GM21717 (cell line): ENCODE measurements at regions not wholly inside any gene's neighbourhood (a gene's known extent, or its start where the extent isn't known, plus 50 kb on each side); places are given as distances from the start of the nearest gene placed in this dataset.
"Not testable (repeated sequence)": the region's sequence is repeated elsewhere in the genome, so short reads cannot be mapped to it uniquely, and the experiment has no call there.

Source experiments
- ATAC-seq: cut with Tn5 transposase; IDR thresholded peaks from one replicate; pipeline ENCODE4 v1.9.1; 2021; ENCODE audit warnings: mild to moderate bottlenecking, moderate library complexity; ENCODE audit not compliant: unreplicated experiment

- ATAC-seq, result no peak
Observed at GRCh38 chr2:53543083-53543482, 224.5 kb upstream of the CHAC2 start.

- no peak for ATAC-seq
Observed at GRCh38 chr2:53536583-53537361, 230.8 kb upstream of the CHAC2 start.

GRCh38 chr2:53535234-53535840 is 232.3 kb upstream of the CHAC2 start:
- no peak for ATAC-seq

- ATAC-seq, result no peak
Observed at GRCh38 chr2:53530126-53530525, 237.5 kb upstream of the CHAC2 start.

GRCh38 chr2:53527056-53527455 is 240.5 kb upstream of the CHAC2 start:
- no peak for ATAC-seq

- no peak for ATAC-seq
Observed at GRCh38 chr2:53519918-53520841, 247.4 kb upstream of the CHAC2 start.

GRCh38 chr2:53517406-53517805 is 250.2 kb upstream of the CHAC2 start:
- no peak for ATAC-seq

- no peak for ATAC-seq
Observed at GRCh38 chr2:53516650-53517049, 251.0 kb upstream of the CHAC2 start.

GRCh38 chr2:53515435-53516332 is 251.9 kb upstream of the CHAC2 start:
- ATAC-seq, result no peak

- ATAC-seq, result no peak
Observed at GRCh38 chr2:53513167-53513666, 254.4 kb upstream of the CHAC2 start.

- no peak for ATAC-seq
Observed at GRCh38 chr2:53512071-53512826, 255.4 kb upstream of the CHAC2 start.

GRCh38 chr2:53511549-53511948 is 256.1 kb upstream of the CHAC2 start:
- ATAC-seq, result no peak

- ATAC-seq, result no peak
Observed at GRCh38 chr2:53510401-53510800, 257.2 kb upstream of the CHAC2 start.

GRCh38 chr2:53509831-53510388 is 257.7 kb upstream of the CHAC2 start:
- ATAC-seq, result no peak

- ATAC-seq, result no peak
Observed at GRCh38 chr2:53508667-53509066, 258.9 kb upstream of the CHAC2 start.

- not testable (repeated sequence) for ATAC-seq
Observed at GRCh38 chr2:53507070-53507469, 260.5 kb upstream of the CHAC2 start.

- no peak for ATAC-seq
Observed at GRCh38 chr2:53505826-53506225, 261.8 kb upstream of the CHAC2 start.

- no peak for ATAC-seq
Observed at GRCh38 chr2:53504507-53504906, 263.1 kb upstream of the CHAC2 start.

- no peak for ATAC-seq
Observed at GRCh38 chr2:53500181-53500580, 267.4 kb upstream of the CHAC2 start.
